Hematopoietic multipotent progenitor cell (in vitro differentiated cells): ENCODE measurements at regions not wholly inside any gene's neighbourhood (a gene's known extent, or its start where the extent isn't known, plus 50 kb on each side); places are given as distances from the start of the nearest gene placed in this dataset. TPM values are rescaled to one million over a fixed set of nuclear protein-coding genes. Genes with fewer than 3 reads are reported as not detected.
A peak's percentile ranks its signal among the peaks of the same experiment; 100 is the strongest.
"Not testable (repeated sequence)": the region's sequence is repeated elsewhere in the genome, so short reads cannot be mapped to it uniquely, and the experiment has no call there.

ENCODE experiments used
- DNase-seq, 3 donors: peaks; one replicate each; pipeline ENCODE4 v3.0.0-alpha.2; 2011 to 2015; ENCODE audit warnings: low read depth in 2 of 3, low spot score in 2 of 3
- small RNA-seq: library from RNA; depleted of rRNA; stranded (forward); fragments of <200 nt; gene quantifications from one replicate; pipeline ENCODE3, GENCODE V24; 2012

GRCh38 chr20:30632773-30633172, 624.7 kb upstream of the DEFB115 start:
- DNase-seq = not testable (repeated sequence)

GRCh38 chr20:30641522-30641921, 615.9 kb upstream of the DEFB115 start:
- not testable (repeated sequence) for DNase-seq

- DNase-seq = not testable (repeated sequence)
Observed at GRCh38 chr20:30660982-30661381, 596.5 kb upstream of the DEFB115 start.

GRCh38 chr20:30668418-30668817, 589.0 kb upstream of the DEFB115 start:
- not testable (repeated sequence) for DNase-seq

- not testable (repeated sequence) for DNase-seq
Observed at GRCh38 chr20:30669330-30670029, 588.0 kb upstream of the DEFB115 start.

- not testable (repeated sequence) for DNase-seq
Observed at GRCh38 chr20:30671120-30671519, 586.3 kb upstream of the DEFB115 start.

- not testable (repeated sequence) for DNase-seq
Observed at GRCh38 chr20:30675988-30676564, 581.4 kb upstream of the DEFB115 start.

GRCh38 chr20:30682236-30682635, 575.2 kb upstream of the DEFB115 start:
- DNase-seq = not testable (repeated sequence)

GRCh38 chr20:30712861-30713260, 544.6 kb upstream of the DEFB115 start:
- DNase-seq = not testable (repeated sequence)

GRCh38 chr20:30719415-30720199, 537.9 kb upstream of the DEFB115 start:
- DNase-seq = not testable (repeated sequence)

- DNase-seq = not testable (repeated sequence)
Observed at GRCh38 chr20:30723511-30723910, 534.0 kb upstream of the DEFB115 start.

- peak in 2 of 3 donors; percentile 47 to 62 for DNase-seq
Observed at GRCh38 chr20:30723934-30724687, 533.4 kb upstream of the DEFB115 start.

GRCh38 chr20:30724688-30725074, 532.8 kb upstream of the DEFB115 start:
- not testable (repeated sequence) for DNase-seq

GRCh38 chr20:30725188-30725587, 532.3 kb upstream of the DEFB115 start:
- DNase-seq = not testable (repeated sequence)

- DNase-seq = not testable (repeated sequence)
Observed at GRCh38 chr20:30728271-30728885, 529.1 kb upstream of the DEFB115 start.

Small RNAs in the stretch of these regions (small RNA-seq; reads per million reads assigned to genes)
- gene RF00002 (0.20 reads per million), gene RF00026 (not detected)
